OCI-LY1 (cell line): ENCODE measurements at regions not wholly inside any gene's neighbourhood (a gene's known extent, or its start where the extent isn't known, plus 50 kb on each side); places are given as distances from the start of the nearest gene placed in this dataset.

ENCODE experiments used
- H2AFZ ChIP-seq: fragments of 200-600 bp; sonication (generic), shearing (Covaris generic); 2 replicates; pipeline ENCODE4 v1.6.0; 2014; ENCODE audit warnings: antibody characterized with exemption, mild to moderate bottlenecking, low read length
- H3F3A ChIP-seq: fragments of 200-600 bp; sonication (generic), shearing (Covaris generic); 2 replicates; pipeline ENCODE4 v1.6.0; 2014; ENCODE audit warnings: mild to moderate bottlenecking, antibody characterized with exemption, low read length, moderate library complexity; ENCODE audit not compliant: insufficient read depth
- H3K27ac ChIP-seq: fragments of 200-600 bp; sonication (generic); 2 replicates; pipeline ENCODE4 v1.5.1; 2014; ENCODE audit warnings: low read length, mixed run types, mild to moderate bottlenecking, low read depth; ENCODE audit not compliant: poor library complexity, severe bottlenecking
- H3K27me3 ChIP-seq: fragments of 200-600 bp; sonication (generic); 2 replicates; pipeline ENCODE4 v1.6.0; 2014; ENCODE audit warnings: antibody characterized with exemption, mild to moderate bottlenecking, low read length, moderate library complexity; ENCODE audit not compliant: insufficient read depth
- H3K36me3 ChIP-seq: fragments of 200-600 bp; sonication (generic); 2 replicates; pipeline ENCODE4 v1.6.1; 2014; ENCODE audit warnings: mild to moderate bottlenecking, antibody characterized with exemption, low read length, moderate library complexity, mixed read lengths; ENCODE audit not compliant: insufficient read depth
- H3K4me1 ChIP-seq: fragments of 200-600 bp; sonication (generic); 2 replicates; pipeline ENCODE4 v1.5.1; 2014; ENCODE audit warnings: mild to moderate bottlenecking, low read length, moderate library complexity; ENCODE audit not compliant: insufficient read depth, severe bottlenecking
- H3K4me2 ChIP-seq: fragments of 200-600 bp; sonication (generic), shearing (Covaris generic); 2 replicates; pipeline ENCODE4 v1.6.1; 2014; ENCODE audit warnings: low read length
- H3K4me3 ChIP-seq: fragments of 200-600 bp; sonication (generic); 2 replicates; pipeline ENCODE4 v1.5.1; 2014; ENCODE audit warnings: low read length, low read depth, mild to moderate bottlenecking, mixed read lengths; ENCODE audit not compliant: poor library complexity, severe bottlenecking
- H3K79me2 ChIP-seq: fragments of 200-600 bp; shearing (Covaris generic); 2 replicates; pipeline ENCODE4 v1.6.1; 2016; ENCODE audit warnings: mixed run types, low read length, mixed read lengths; ENCODE audit not compliant: insufficient read depth
- H3K9ac ChIP-seq: fragments of 200-600 bp; sonication (generic), shearing (Covaris generic); 2 replicates; pipeline ENCODE4 v1.6.1; 2014; ENCODE audit warnings: mild to moderate bottlenecking, low read length, mixed read lengths
- H3K9me2 ChIP-seq: fragments of 200-600 bp; sonication (generic), shearing (Covaris generic); 2 replicates; pipeline ENCODE4 v1.6.1; 2014; ENCODE audit warnings: low read depth, mild to moderate bottlenecking, low read length, mixed read lengths
- H3K9me3 ChIP-seq: fragments of 200-600 bp; shearing (Covaris generic); 2 replicates; pipeline ENCODE4 v1.6.1; 2014; ENCODE audit warnings: low read length, mixed read lengths
- H4K20me1 ChIP-seq: fragments of 200-600 bp; sonication (generic), shearing (Covaris generic); 2 replicates; pipeline ENCODE4 v1.6.0; 2016; ENCODE audit warnings: mild to moderate bottlenecking, low read length; ENCODE audit not compliant: insufficient read depth
- EZH2 ChIP-seq: fragments of 200-600 bp; sonication (generic), shearing (Covaris generic); IDR thresholded peaks from 2 replicates; pipeline ENCODE4 v1.8.0; 2017; ENCODE audit warnings: borderline replicate concordance, mixed run types, mild to moderate bottlenecking, antibody characterized with exemption, low read length, moderate library complexity, mixed read lengths
- TF ChIP-seq, protein P1 (sequence below): fragments of 200-600 bp; sonication (generic), shearing (Covaris generic); IDR thresholded peaks from 2 replicates; pipeline ENCODE4 v1.5.1; 2017; ENCODE audit warnings: mild to moderate bottlenecking, antibody characterized with exemption, low read length, moderate library complexity, mixed read lengths

DNA sequence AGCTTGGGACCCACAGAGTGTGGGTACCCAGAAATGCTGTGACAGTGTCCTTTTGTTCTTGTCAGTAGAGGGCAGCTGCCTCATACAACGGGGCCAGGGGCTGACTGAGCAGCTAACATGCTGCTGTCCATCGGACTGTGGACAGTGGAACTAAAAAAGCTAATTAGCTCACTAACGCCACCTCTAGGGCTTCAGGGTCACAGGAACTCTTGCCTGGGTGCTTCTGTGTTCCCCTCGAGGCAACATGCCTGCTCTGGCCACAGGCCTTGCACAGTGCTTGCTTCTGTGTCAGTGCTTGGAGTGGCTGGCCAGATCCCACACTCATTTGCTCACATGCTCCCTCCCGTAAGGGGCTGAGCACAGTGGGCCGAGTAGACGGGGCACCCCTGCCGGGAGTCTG, 377.0 kb downstream of the OLFM4 start:
- H2AFZ ChIP-seq = no peak overlapping the region
- TF ChIP-seq, protein P1, sequence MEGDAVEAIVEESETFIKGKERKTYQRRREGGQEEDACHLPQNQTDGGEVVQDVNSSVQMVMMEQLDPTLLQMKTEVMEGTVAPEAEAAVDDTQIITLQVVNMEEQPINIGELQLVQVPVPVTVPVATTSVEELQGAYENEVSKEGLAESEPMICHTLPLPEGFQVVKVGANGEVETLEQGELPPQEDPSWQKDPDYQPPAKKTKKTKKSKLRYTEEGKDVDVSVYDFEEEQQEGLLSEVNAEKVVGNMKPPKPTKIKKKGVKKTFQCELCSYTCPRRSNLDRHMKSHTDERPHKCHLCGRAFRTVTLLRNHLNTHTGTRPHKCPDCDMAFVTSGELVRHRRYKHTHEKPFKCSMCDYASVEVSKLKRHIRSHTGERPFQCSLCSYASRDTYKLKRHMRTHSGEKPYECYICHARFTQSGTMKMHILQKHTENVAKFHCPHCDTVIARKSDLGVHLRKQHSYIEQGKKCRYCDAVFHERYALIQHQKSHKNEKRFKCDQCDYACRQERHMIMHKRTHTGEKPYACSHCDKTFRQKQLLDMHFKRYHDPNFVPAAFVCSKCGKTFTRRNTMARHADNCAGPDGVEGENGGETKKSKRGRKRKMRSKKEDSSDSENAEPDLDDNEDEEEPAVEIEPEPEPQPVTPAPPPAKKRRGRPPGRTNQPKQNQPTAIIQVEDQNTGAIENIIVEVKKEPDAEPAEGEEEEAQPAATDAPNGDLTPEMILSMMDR = no peak
- no peak for TF ChIP-seq EZH2
- no peaks in the 10 kb centered on the region for H3K79me2 ChIP-seq
- H3K9me2 ChIP-seq = no peaks in the 10 kb centered on the region
- no peak overlapping the region for H3K4me3 ChIP-seq
- H3K9me3 ChIP-seq = no peaks in the 10 kb centered on the region
- H3F3A ChIP-seq = no peaks in the 10 kb centered on the region
- no peaks in the 10 kb centered on the region for H4K20me1 ChIP-seq
- no peaks in the 10 kb centered on the region for H3K36me3 ChIP-seq
- no peaks in the 10 kb centered on the region for H3K27me3 ChIP-seq
- no peak overlapping the region for H3K27ac ChIP-seq
- H3K9ac ChIP-seq = no peak overlapping the region
- H3K4me2 ChIP-seq = no peak overlapping the region
- H3K4me1 ChIP-seq = no peaks in the 10 kb centered on the region

DNA sequence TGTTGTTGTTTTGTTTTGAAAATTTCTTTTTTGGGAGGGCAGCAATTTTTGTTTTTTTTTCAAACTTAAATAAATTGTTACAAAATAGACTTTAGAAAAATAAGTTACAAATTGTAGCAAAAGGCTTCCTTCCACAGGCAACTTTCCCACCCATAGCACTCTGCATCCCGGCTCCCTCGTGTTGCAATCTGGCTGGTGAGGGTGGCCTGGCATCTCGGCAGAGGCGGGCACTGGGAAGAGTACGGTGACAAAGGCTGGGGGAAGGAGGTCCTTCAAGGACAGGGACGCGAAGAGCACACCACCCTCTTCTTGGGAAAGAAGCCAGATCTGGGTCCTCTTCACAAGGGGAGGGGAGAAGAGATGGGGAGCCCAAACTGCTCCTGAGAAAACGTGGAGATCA, 379.7 kb downstream of the OLFM4 start:
- H3K79me2 ChIP-seq = no peaks in the 10 kb centered on the region
- no peaks in the 10 kb centered on the region for H4K20me1 ChIP-seq
- H3K9me3 ChIP-seq = no peaks in the 10 kb centered on the region
- no peaks in the 10 kb centered on the region for H3K36me3 ChIP-seq
- no peaks in the 10 kb centered on the region for H3K9me2 ChIP-seq
- no peak overlapping the region for H3K9ac ChIP-seq
- no peak overlapping the region for H3K4me3 ChIP-seq
- H3K27ac ChIP-seq = no peak overlapping the region
- no peaks in the 10 kb centered on the region for H3F3A ChIP-seq
- TF ChIP-seq EZH2 = no peak
- TF ChIP-seq, protein P1 = no peak
- no peaks in the 10 kb centered on the region for H3K27me3 ChIP-seq
- H2AFZ ChIP-seq = no peak overlapping the region
- H3K4me2 ChIP-seq = no peak overlapping the region
- no peaks in the 10 kb centered on the region for H3K4me1 ChIP-seq

DNA sequence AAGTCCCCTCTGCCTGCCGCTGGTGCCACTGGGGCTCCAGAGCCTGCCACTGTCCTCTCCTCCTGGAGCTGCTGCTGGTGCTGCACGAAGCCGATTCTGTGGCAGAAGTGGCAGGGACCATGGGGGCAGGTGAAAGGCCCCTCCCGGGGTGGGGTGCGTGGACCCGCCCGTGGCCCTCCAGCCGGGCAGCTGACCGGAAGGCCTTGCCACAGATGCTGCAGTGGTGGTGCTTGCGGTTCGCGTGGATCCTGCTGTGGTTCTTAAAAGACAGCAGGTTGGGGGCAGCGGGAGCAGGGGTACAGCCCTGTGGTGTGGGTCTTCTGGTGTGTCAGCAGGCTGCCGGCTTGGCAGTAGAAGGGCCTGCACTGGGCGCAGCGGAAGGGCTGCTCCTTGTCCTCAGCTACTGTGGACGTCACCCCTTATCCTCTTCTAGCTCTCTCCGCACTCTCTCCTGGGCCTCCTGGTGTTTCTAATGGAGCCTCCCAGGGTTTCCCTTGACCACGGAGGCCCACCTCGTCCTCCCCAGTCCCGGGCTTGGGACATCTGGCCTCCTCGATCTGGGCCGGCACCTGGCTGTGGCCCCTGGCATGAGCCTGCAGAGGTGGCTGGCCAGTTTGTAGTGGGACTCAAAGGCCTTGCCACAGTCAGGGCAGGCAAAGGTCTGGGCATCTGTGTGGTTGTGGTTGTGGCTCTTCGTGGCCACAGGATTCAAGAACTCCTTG, 380.4 kb downstream of the OLFM4 start:
- no peaks in the 10 kb centered on the region for H3K79me2 ChIP-seq
- H3K4me1 ChIP-seq = no peaks in the 10 kb centered on the region
- H3K9me3 ChIP-seq = no peaks in the 10 kb centered on the region
- no peak overlapping the region for H3K4me2 ChIP-seq
- no peaks in the 10 kb centered on the region for H3K9me2 ChIP-seq
- H3K27me3 ChIP-seq = no peaks in the 10 kb centered on the region
- H2AFZ ChIP-seq = no peak overlapping the region
- no peak overlapping the region for H3K4me3 ChIP-seq
- H3F3A ChIP-seq = no peaks in the 10 kb centered on the region
- no peaks in the 10 kb centered on the region for H3K36me3 ChIP-seq
- H3K9ac ChIP-seq = no peak overlapping the region
- H3K27ac ChIP-seq = no peak overlapping the region
- no peak for TF ChIP-seq EZH2
- TF ChIP-seq, protein P1 = no peak
- no peaks in the 10 kb centered on the region for H4K20me1 ChIP-seq
